ENCODE measurements at regions not wholly inside any gene's neighbourhood (a gene's known extent, or its start where the extent isn't known, plus 50 kb on each side); places are given as distances from the start of the nearest gene placed in this dataset.

DNA sequence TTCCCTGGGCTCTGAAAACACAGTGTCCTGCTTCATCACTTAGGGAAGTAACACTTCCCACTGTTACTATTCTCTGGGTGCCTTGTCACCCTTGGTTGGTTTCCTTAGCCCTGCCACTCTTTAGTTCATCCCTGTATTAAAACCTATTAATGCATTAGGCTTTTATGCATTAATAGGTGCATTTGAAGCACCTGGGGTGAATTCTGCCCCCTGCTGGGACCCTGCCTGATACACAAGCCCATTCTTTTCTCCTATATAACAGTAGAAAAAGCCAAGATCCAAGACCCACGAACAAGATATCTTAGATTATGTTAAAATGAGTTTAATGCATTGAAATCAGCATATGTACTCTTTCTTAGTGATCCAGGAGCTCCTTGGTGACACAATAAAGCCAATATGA, 235.7 kb downstream of the PMP22 start:
- Histone ChIP-seq H3K4me1 (no peaks in the 10 kb centered on the region), H3K36me3 (no peaks in the 10 kb centered on the region), H3K9me3 (no peaks in the 10 kb centered on the region), H3K27ac (no peak overlapping the region), H3K4me3 (no peak overlapping the region), H3K27me3 (no peaks in the 10 kb centered on the region)
- TF ChIP-seq POLR2AphosphoS5 (IDR thresholded peaks at IDR 0.05; ENCODE audit: insufficient read depth in 1 of 2, low read depth in 1 of 2) (no peak), CTCF (IDR thresholded peaks at IDR 0.05) (no peak), POLR2A (IDR thresholded peaks at IDR 0.05) (no peak)
- intact Hi-C loops (cut with DNase I) = no loop called here
- no peak for DNase-seq (ENCODE audit: extremely low spot score in 2 of 2)

- Histone ChIP-seq H3K4me1 (no peaks in the 10 kb centered on the region), H3K36me3 (no peaks in the 10 kb centered on the region), H3K4me3 (no peak overlapping the region), H3K27me3 (no peaks in the 10 kb centered on the region), H3K9me3 (no peaks in the 10 kb centered on the region), H3K27ac (no peak overlapping the region)
- no peak for DNase-seq (ENCODE audit: extremely low spot score in 2 of 2)
- intact Hi-C loops (cut with DNase I) = no loop called here
- TF ChIP-seq POLR2AphosphoS5 (IDR thresholded peaks at IDR 0.05; ENCODE audit: insufficient read depth in 1 of 2, low read depth in 1 of 2) = no peak
- no peak for TF ChIP-seq CTCF (IDR thresholded peaks at IDR 0.05)
- TF ChIP-seq POLR2A (IDR thresholded peaks at IDR 0.05) = no peak
Observed at GRCh38 chr17:15027853-15028252, 237.3 kb downstream of the PMP22 start.

DNA sequence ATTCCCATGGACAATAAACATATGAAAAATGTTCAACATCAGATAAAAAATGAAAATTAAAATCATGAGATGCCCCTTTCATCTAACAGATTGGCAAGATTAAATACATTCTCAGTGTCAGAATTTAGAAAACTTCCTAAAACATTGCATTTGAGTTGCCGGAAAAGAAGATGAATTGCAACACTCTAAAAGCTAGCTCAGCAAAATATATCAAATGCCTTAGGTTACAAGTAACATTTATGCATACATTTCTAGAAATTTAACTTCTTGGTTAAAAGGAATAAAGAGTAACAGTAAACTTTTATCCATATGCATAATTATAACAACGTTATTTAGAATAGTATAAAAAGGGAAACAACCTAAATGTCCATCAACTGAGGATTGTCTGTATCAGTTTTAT, 239.0 kb downstream of the PMP22 start:
- TF ChIP-seq POLR2AphosphoS5 (IDR thresholded peaks at IDR 0.05; ENCODE audit: insufficient read depth in 1 of 2, low read depth in 1 of 2) = no peak
- no peaks in the 10 kb centered on the region for H3K36me3 ChIP-seq
- no peak for DNase-seq (ENCODE audit: extremely low spot score in 2 of 2)
- no peaks in the 10 kb centered on the region for H3K9me3 ChIP-seq
- no peak overlapping the region for H3K4me3 ChIP-seq
- intact Hi-C loops (cut with DNase I) = no loop called here
- H3K27me3 ChIP-seq = no peaks in the 10 kb centered on the region
- no peak overlapping the region for H3K27ac ChIP-seq
- no peaks in the 10 kb centered on the region for H3K4me1 ChIP-seq

DNA sequence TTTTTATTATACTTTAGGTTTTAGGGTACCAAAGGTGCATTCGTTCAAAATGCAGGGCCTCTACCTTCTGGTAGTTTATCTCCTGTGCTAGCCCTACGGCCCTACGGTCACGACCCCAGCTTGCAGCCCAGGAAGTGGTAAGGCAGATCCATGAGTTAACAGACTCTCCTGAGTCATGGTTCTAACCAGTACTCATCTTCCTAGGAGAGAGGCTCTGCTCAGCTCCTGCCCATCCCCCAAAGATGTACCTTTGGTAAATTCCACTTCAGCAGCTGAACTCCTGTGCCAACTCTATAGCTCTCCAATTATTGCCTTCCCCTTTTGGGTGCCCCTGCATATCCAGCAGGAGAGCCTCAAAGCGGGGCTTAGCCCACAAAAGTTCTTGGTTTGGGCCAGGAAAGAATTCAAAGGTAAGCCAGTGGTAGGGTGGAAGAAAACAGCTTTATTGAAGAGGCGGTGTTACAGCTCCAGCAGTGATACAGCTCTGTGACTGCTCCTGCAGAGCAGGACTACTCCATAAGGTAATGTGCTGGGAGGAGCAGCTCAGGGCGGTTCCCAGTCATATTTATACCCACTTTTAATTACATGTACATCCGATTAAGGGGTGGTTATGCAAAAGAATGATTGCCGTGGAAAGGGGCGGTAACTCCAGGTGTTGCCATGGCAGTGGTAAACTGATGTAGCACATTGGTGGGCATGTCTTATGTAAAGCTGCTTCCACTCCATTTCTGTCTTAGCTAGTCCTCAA, 241.4 kb downstream of the PMP22 start:
- DNase-seq (ENCODE audit: extremely low spot score in 2 of 2) = no peak
- Histone ChIP-seq H3K4me3 (no peak overlapping the region), H3K4me1 (no peaks in the 10 kb centered on the region), H3K27ac (no peak overlapping the region), H3K36me3 (no peaks in the 10 kb centered on the region), H3K27me3 (no peaks in the 10 kb centered on the region), H3K9me3 (no peaks in the 10 kb centered on the region)
- intact Hi-C loops (cut with DNase I) = no loop called here
- TF ChIP-seq CTCF (IDR thresholded peaks at IDR 0.05) (no peak), POLR2AphosphoS5 (IDR thresholded peaks at IDR 0.05; ENCODE audit: insufficient read depth in 1 of 2, low read depth in 1 of 2) (no peak), POLR2A (IDR thresholded peaks at IDR 0.05) (no peak)

DNA sequence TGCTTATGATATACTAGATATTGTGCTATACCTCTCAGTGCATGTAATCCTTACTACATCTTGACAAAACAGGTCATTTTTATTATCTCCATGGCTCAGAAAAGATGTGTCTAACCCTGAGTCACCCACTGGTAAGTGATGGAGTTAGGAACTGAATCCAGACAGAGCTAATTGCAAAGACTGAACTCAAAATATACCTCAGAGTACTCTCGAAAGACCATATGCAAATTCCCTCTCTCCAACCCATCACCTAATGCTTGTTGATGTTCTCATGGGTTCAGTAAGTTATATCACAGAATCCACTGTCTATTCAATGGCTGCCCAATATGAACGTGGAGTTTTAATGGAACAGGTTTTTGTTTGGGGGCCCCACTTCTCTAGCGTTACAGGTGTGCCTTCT, 246.0 kb downstream of the PMP22 start:
- no peak for DNase-seq (ENCODE audit: extremely low spot score in 2 of 2)
- Histone ChIP-seq H3K36me3 (no peaks in the 10 kb centered on the region), H3K27ac (no peak overlapping the region), H3K4me3 (no peak overlapping the region), H3K9me3 (no peaks in the 10 kb centered on the region), H3K27me3 (no peaks in the 10 kb centered on the region), H3K4me1 (no peaks in the 10 kb centered on the region)
- intact Hi-C loops (cut with DNase I) = no loop called here
- no peak for TF ChIP-seq CTCF (IDR thresholded peaks at IDR 0.05)
- no peak for TF ChIP-seq POLR2AphosphoS5 (IDR thresholded peaks at IDR 0.05; ENCODE audit: insufficient read depth in 1 of 2, low read depth in 1 of 2)
- TF ChIP-seq POLR2A (IDR thresholded peaks at IDR 0.05) = no peak
